A549 (cell line): ENCODE measurements at regions not wholly inside any gene's neighbourhood (a gene's known extent, or its start where the extent isn't known, plus 50 kb on each side); places are given as distances from the start of the nearest gene placed in this dataset.

ENCODE experiments used
- EHMT2 ChIP-seq: fragments of 200-600 bp; sonication (generic); IDR thresholded peaks from 2 replicates; pipeline ENCODE4 v1.6.1; 2016; ENCODE audit warnings: antibody characterized with exemption, low read depth, mild to moderate bottlenecking, moderate library complexity
- EP300 ChIP-seq, 2 experiments: fragments of >200 bp; sonication (Bioruptor Twin); formaldehyde crosslinking; IDR thresholded peaks; 2 replicates in 1 of 2; 3 replicates in 1 of 2; pipeline ENCODE4 v1.6.1; 2016 to 2017
- MAZ ChIP-seq: fragments of 150-350 bp; IDR thresholded peaks from 2 replicates; pipeline ENCODE4 v1.6.1; 2014; ENCODE audit warnings: antibody characterized with exemption, low read depth, low read length, borderline replicate concordance
- RAD21 ChIP-seq, 2 experiments: fragments of >200 bp in 1 of 2; sonication (Bioruptor Twin) in 1 of 2; formaldehyde crosslinking in 1 of 2; IDR thresholded peaks in 1 of 2; conservative IDR thresholded peaks in 1 of 2; 2 replicates in 1 of 2; 3 replicates in 1 of 2; pipeline ENCODE4 v1.6.1; 2012 to 2018; ENCODE audit warnings: inconsistent platforms in 1 of 2
- REST ChIP-seq: fragments of 200-600 bp; sonication (generic); IDR thresholded peaks from 2 replicates; pipeline ENCODE4 v1.6.1; 2016; ENCODE audit warnings: antibody characterized with exemption, mild to moderate bottlenecking, moderate library complexity

- TF ChIP-seq EHMT2 (no peak), MAZ (no peak), EP300 (IDR thresholded peaks at IDR 0.05) (no peak), REST (no peak), RAD21 (conservative IDR thresholded peaks at IDR 0.05 in 1 of 2, IDR thresholded peaks at IDR 0.05 in 1 of 2) (no peak)
Measured at GRCh38 chr12:43111608-43112007, 440.4 kb downstream of the ADAMTS20 start.
